Activated T-helper 9 cell treated with anti-CD3 and anti-CD28 coated beads, Interleukin-2, amount 50 U/mL, for 16 hours (primary cell): ENCODE measurements at regions not wholly inside any gene's neighbourhood (a gene's known extent, or its start where the extent isn't known, plus 50 kb on each side); places are given as distances from the start of the nearest gene placed in this dataset.

Experiments used
- DNase-seq: peaks from one replicate; pipeline ENCODE4 v3.0.0-alpha.2; 2020; ENCODE audit warnings: low read depth

- no peak for DNase-seq
Observed at GRCh38 chr16:86041215-86041614, 142.3 kb downstream of the IRF8 start.

- no peak for DNase-seq
Observed at GRCh38 chr16:86041807-86042206, 142.8 kb downstream of the IRF8 start.

- DNase-seq, result no peak
Observed at GRCh38 chr16:86042393-86042792, 143.4 kb downstream of the IRF8 start.

- no peak for DNase-seq
Observed at GRCh38 chr16:86042996-86043725, 144.2 kb downstream of the IRF8 start.

- DNase-seq, result no peak
Observed at GRCh38 chr16:86044241-86044671, 145.3 kb downstream of the IRF8 start.

- no peak for DNase-seq
Observed at GRCh38 chr16:86044881-86045590, 146.1 kb downstream of the IRF8 start.

- no peak for DNase-seq
Observed at GRCh38 chr16:86045591-86045971, 146.6 kb downstream of the IRF8 start.

GRCh38 chr16:86046026-86046425 is 147.1 kb downstream of the IRF8 start:
- no peak for DNase-seq

GRCh38 chr16:86046667-86047270 is 147.8 kb downstream of the IRF8 start:
- no peak for DNase-seq

GRCh38 chr16:86048221-86048620 is 149.3 kb downstream of the IRF8 start:
- DNase-seq, result no peak

- no peak for DNase-seq
Observed at GRCh38 chr16:86048882-86049585, 150.1 kb downstream of the IRF8 start.

GRCh38 chr16:86049641-86050040 is 150.7 kb downstream of the IRF8 start:
- no peak for DNase-seq

GRCh38 chr16:86050111-86050510 is 151.1 kb downstream of the IRF8 start:
- DNase-seq, result no peak

- no peak for DNase-seq
Observed at GRCh38 chr16:86050591-86051367, 151.8 kb downstream of the IRF8 start.

GRCh38 chr16:86051368-86052114 is 152.6 kb downstream of the IRF8 start:
- DNase-seq, result no peak

- DNase-seq, result no peak
Observed at GRCh38 chr16:86052115-86052670, 153.2 kb downstream of the IRF8 start.

- no peak for DNase-seq
Observed at GRCh38 chr16:86052926-86053325, 154.0 kb downstream of the IRF8 start.

GRCh38 chr16:86059253-86060171 is 160.6 kb downstream of the IRF8 start:
- DNase-seq, result no peak
